ENCODE measurements at regions not wholly inside any gene's neighbourhood (a gene's known extent, or its start where the extent isn't known, plus 50 kb on each side); places are given as distances from the start of the nearest gene placed in this dataset.

GRCh38 chr3:16085884-16086608 is 88.4 kb upstream of the GALNT15 start:
- TF ChIP-seq TAF1 (IDR thresholded peaks at IDR 0.05; ENCODE audit: low read depth, low read length) (no peak), POLR2AphosphoS5 (IDR thresholded peaks at IDR 0.05; ENCODE audit: low read depth, low read length) (no peak)

Data from GM12891 (cell line).